ENCODE measurements at regions not wholly inside any gene's neighbourhood (a gene's known extent, or its start where the extent isn't known, plus 50 kb on each side); places are given as distances from the start of the nearest gene placed in this dataset.
A peak's percentile ranks its signal among the peaks of the same experiment; 100 is the strongest.

- no peak for DNase-seq (ENCODE audit: low read depth)
Measured at GRCh38 chr5:173741087-173741486, 124.6 kb upstream of the BOD1 start.

GRCh38 chr5:173741729-173742431 lies 125.4 kb upstream of the BOD1 start:
- DNase-seq (ENCODE audit: low read depth), result no peak

GRCh38 chr5:173742432-173742816 lies 126.0 kb upstream of the BOD1 start:
- no peak for DNase-seq (ENCODE audit: low read depth)

GRCh38 chr5:173743641-173744343 lies 127.3 kb upstream of the BOD1 start:
- DNase-seq (ENCODE audit: low read depth), result no peak

GRCh38 chr5:173744551-173744950 lies 128.1 kb upstream of the BOD1 start:
- DNase-seq (ENCODE audit: low read depth), result no peak

- peak; percentile 47 for DNase-seq (ENCODE audit: low read depth)
Measured at GRCh38 chr5:173745123-173745522, 128.7 kb upstream of the BOD1 start.

- DNase-seq (ENCODE audit: low read depth), result no peak
Measured at GRCh38 chr5:173745557-173745956, 129.1 kb upstream of the BOD1 start.

GRCh38 chr5:173746047-173746646 lies 129.7 kb upstream of the BOD1 start:
- DNase-seq (ENCODE audit: low read depth), result no peak

GRCh38 chr5:173747876-173748275 lies 131.4 kb upstream of the BOD1 start:
- no peak for DNase-seq (ENCODE audit: low read depth)

GRCh38 chr5:173750538-173751265 lies 134.3 kb upstream of the BOD1 start:
- DNase-seq (ENCODE audit: low read depth), result peak; percentile 73

- DNase-seq (ENCODE audit: low read depth), result no peak
Measured at GRCh38 chr5:173751266-173751600, 134.8 kb upstream of the BOD1 start.

- no peak for DNase-seq (ENCODE audit: low read depth)
Measured at GRCh38 chr5:173752653-173753052, 135.5 kb upstream of the CPEB4 start.

- DNase-seq (ENCODE audit: low read depth), result peak; percentile 22
Measured at GRCh38 chr5:173753307-173754168, 134.6 kb upstream of the CPEB4 start.

GRCh38 chr5:173755319-173755718 lies 132.8 kb upstream of the CPEB4 start:
- no peak for DNase-seq (ENCODE audit: low read depth)

GRCh38 chr5:173757403-173758209 lies 130.5 kb upstream of the CPEB4 start:
- DNase-seq (ENCODE audit: low read depth), result no peak

- DNase-seq (ENCODE audit: low read depth), result no peak
Measured at GRCh38 chr5:173758676-173759075, 129.5 kb upstream of the CPEB4 start.

GRCh38 chr5:173759691-173760090 lies 128.5 kb upstream of the CPEB4 start:
- DNase-seq (ENCODE audit: low read depth), result no peak

GRCh38 chr5:173760461-173761177 lies 127.5 kb upstream of the CPEB4 start:
- DNase-seq (ENCODE audit: low read depth), result no peak

- DNase-seq (ENCODE audit: low read depth), result no peak
Measured at GRCh38 chr5:173761178-173761513, 127.0 kb upstream of the CPEB4 start.

GRCh38 chr5:173762045-173762444 lies 126.1 kb upstream of the CPEB4 start:
- DNase-seq (ENCODE audit: low read depth), result no peak

Data from myocyte (in vitro differentiated cells).